GM20000 (cell line): ENCODE measurements at regions not wholly inside any gene's neighbourhood (a gene's known extent, or its start where the extent isn't known, plus 50 kb on each side); places are given as distances from the start of the nearest gene placed in this dataset.
"Not testable (repeated sequence)": the region's sequence is repeated elsewhere in the genome, so short reads cannot be mapped to it uniquely, and the experiment has no call there.

Source experiments
- DNase-seq: peaks from one replicate; pipeline ENCODE4 v3.0.0; 2012; ENCODE audit warnings: low spot score
- CTCF ChIP-seq: IDR thresholded peaks from 2 replicates; pipeline ENCODE4 v1.5.1; 2012; ENCODE audit warnings: mild to moderate bottlenecking, control low read depth; ENCODE audit errors: extremely low read depth, missing control alignments

- no peak for DNase-seq
- TF ChIP-seq CTCF = no peak
These were observed 247.8 kb downstream of the RPLP1 start for GRCh38 chr15:69700380-69700779.

DNA sequence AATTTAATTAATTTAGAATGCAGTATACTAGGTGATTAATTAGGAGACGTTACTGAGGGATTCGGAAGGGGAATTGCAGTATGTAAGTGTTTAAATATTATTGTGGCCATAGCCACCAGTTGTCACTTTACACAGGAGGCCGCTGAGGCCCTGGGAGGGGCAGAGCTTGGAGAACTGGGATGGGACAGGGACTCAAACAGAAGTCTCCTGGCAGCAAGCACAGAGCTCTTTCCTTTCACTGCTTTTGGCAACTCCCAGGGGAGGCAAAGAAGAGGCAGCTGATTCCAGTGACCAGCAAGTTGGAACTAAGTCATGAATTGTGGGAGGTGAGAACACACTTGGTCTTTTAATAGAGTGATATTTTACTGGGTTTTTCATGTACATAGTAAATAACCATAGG is 248.6 kb downstream of the RPLP1 start:
- no peak for DNase-seq
- no peak for TF ChIP-seq CTCF

DNA sequence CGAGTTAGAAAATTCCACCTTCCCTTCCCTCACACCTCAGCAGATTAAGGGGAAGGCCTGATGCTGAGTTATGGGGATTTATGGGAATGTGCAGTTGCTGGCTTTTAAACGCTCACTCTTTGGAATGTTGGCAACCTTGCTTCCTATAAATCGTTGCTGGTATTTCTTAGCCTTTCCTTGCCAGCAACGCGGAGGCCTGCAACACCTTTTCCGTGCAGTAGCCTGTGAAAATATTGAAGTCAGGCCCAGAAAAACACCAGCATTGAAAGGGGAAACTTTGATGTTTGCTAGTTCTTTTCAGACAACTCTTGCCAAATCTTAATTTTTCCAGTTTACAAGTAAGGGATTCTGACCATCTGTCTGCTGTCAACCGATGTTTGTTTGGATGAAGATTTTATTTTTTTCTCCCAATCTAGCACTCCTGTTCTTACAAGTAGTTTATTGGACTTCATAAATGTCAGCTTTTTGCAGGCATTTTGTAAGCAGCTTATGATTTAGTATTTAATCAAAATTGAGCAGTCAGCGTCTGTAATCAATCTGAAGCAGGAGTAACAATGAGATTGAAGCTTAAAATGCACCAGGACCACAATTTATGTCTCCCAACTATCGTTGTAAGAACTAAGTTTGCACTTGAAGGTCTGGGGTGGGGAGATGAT is 251.0 kb downstream of the RPLP1 start:
- no peak for TF ChIP-seq CTCF
- DNase-seq = no peak

DNA sequence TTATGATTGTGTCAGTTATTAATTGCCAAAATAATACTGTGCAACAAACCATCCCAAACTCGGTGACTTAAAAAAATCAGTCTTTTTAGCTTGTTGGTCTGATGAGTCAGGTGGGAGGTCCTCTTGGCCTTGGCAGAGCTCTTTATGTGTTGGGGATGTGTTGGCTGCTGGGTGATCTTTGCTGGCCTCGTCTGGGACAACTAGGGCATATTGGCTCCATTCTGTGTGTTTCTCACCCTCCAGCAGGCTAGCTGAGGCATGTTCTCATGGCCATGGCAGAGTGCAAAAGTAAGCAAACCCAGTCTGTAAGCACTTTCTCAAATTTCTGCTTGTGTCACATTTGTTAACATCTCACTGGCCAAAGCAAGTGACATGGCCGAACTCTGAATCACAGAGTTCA is 251.6 kb downstream of the RPLP1 start:
- TF ChIP-seq CTCF = no peak
- DNase-seq = no peak

DNA sequence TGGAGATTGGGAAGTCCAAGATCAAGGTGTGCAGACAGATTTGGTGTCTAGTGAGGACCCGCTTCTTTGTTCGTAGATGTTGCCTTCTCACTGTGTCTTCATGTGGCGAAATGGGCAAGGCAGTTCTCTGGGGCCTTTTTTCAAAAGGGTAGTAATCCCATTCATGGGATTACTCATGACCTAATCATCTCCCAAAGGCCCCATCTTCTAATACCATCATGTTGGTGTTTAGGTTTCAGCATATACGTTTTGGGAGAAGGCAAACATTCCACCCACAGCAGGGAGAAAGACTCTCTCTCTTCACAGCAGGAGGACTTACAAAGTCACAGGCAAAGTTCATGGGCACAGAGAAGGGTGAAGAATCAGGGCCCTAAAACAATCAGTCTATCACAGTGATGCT is 252.1 kb downstream of the RPLP1 start:
- no peak for TF ChIP-seq CTCF
- DNase-seq = no peak

DNA sequence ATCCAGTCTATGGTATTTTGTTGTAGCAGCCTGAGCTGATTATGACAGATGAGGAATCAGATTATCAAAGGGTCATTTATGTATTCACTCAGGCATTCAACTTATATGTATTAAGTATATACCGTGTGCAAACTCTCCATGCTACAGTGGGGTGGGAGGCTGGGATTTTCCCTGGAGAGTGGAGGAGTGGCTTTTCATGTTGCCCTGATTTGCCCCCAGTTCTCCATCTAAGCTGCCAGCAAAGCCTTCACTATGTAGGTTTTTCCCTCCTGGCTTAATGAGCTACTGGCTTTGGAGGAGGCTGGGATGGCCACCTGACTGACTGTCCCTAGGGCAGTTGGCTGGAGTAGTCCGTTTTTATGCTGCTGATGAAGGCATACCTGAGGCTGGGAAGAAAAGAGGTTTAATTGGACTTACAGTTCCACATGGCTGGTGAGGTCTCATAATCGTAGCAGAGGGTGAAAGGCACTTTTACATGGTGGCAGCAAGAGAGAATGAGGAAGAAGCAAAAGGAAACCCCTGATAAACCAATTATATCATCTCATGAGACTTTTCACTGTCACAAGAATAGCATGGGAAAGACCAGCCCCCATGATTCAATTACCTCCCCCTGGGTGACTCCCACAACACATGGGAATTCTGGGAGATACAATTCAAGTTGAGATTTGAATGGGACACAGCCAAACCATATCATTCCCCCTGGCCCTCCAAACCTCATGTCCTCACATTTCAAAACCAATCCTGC is 253.9 kb downstream of the RPLP1 start:
- TF ChIP-seq CTCF = no peak
- no peak for DNase-seq

DNA sequence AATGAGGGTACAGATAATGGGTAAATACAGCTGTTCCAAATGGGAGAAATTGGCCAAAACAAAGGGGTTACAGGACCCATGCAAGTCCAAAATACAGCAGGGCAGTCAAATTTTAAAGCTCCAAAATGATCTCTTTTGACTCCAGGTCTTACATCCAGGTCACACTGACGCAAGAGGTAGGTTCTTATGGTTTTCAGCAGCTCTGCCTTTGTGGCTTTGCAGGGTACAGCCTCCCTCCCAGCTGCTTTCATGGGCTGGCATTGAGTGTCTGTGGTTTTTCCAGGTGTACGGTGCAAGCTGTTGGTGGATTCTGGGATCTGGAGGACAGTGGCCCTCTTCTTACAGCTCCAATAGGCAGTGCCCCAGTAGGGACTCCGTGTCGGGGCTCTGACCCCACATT is 254.6 kb downstream of the RPLP1 start:
- not testable (repeated sequence) for DNase-seq

DNA sequence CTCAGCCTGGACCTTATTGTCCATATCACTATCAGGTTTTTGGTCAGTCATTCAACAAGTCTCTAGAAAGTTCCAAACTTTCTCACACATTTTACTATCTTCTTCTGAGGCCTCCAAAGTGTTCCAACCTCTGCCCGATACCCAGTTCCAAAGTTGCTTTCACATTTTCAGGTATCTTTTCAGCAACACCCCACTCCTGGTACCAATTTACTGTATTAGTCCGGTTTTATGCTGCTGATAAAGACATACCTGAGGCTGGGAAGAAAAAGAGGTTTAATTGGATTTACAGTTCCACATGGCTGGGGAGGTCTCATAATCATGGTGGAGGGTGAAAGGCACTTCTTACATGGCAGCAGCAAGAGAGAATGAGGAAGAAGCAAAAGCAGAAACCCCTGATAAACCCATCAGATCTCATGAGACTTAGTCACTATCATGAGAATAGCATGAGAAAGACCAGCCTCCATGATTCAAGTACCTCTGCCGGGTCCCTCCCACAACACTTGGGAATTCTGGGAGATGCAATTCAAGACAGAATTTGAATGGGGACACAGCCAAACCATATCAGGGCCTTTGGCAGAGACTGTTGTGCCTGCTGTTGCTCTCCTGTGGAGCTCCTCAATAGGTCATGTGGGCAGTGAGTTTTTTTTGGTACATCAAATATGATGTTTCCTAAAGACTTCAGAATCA is 256.0 kb downstream of the RPLP1 start:
- not testable (repeated sequence) for DNase-seq
